GM21786 (cell line): ENCODE measurements at regions not wholly inside any gene's neighbourhood (a gene's known extent, or its start where the extent isn't known, plus 50 kb on each side); places are given as distances from the start of the nearest gene placed in this dataset.
"Not testable (repeated sequence)": the region's sequence is repeated elsewhere in the genome, so short reads cannot be mapped to it uniquely, and the experiment has no call there.

Experiments used
- ATAC-seq: cut with Tn5 transposase; IDR thresholded peaks from one replicate; pipeline ENCODE4 v1.9.1; 2021; ENCODE audit not compliant: unreplicated experiment

- ATAC-seq: no peak
These were observed 313.8 kb upstream of the ADARB2 start for GRCh38 chr10:2051108-2051507.

GRCh38 chr10:2049560-2049959, 312.2 kb upstream of the ADARB2 start:
- no peak for ATAC-seq

GRCh38 chr10:2048337-2048973, 311.1 kb upstream of the ADARB2 start:
- ATAC-seq: no peak

- no peak for ATAC-seq
These were observed 310.4 kb upstream of the ADARB2 start for GRCh38 chr10:2047679-2048078.

- no peak for ATAC-seq
These were observed 306.1 kb upstream of the ADARB2 start for GRCh38 chr10:2043379-2043778.

GRCh38 chr10:2038036-2038435, 300.7 kb upstream of the ADARB2 start:
- ATAC-seq: no peak

GRCh38 chr10:2037246-2037645, 299.9 kb upstream of the ADARB2 start:
- ATAC-seq: no peak

GRCh38 chr10:2036209-2036608, 298.9 kb upstream of the ADARB2 start:
- no peak for ATAC-seq

- ATAC-seq: no peak
These were observed 292.7 kb upstream of the ADARB2 start for GRCh38 chr10:2030046-2030445.

GRCh38 chr10:2026936-2027335, 289.6 kb upstream of the ADARB2 start:
- no peak for ATAC-seq

GRCh38 chr10:2024750-2025149, 287.4 kb upstream of the ADARB2 start:
- not testable (repeated sequence) for ATAC-seq

- no peak for ATAC-seq
These were observed 286.4 kb upstream of the ADARB2 start for GRCh38 chr10:2023687-2024086.

- no peak for ATAC-seq
These were observed 285.1 kb upstream of the ADARB2 start for GRCh38 chr10:2022401-2022800.

- no peak for ATAC-seq
These were observed 283.5 kb upstream of the ADARB2 start for GRCh38 chr10:2020836-2021235.

- no peak for ATAC-seq
These were observed 282.5 kb upstream of the ADARB2 start for GRCh38 chr10:2019803-2020202.

- no peak for ATAC-seq
These were observed 282.0 kb upstream of the ADARB2 start for GRCh38 chr10:2019281-2019680.

GRCh38 chr10:2014541-2014940, 277.2 kb upstream of the ADARB2 start:
- ATAC-seq: no peak

GRCh38 chr10:2012209-2012608, 274.9 kb upstream of the ADARB2 start:
- ATAC-seq: no peak

- no peak for ATAC-seq
These were observed 273.9 kb upstream of the ADARB2 start for GRCh38 chr10:2011106-2011716.

- no peak for ATAC-seq
These were observed 268.2 kb upstream of the ADARB2 start for GRCh38 chr10:2005546-2005945.

- ATAC-seq: no peak
These were observed 255.6 kb upstream of the ADARB2 start for GRCh38 chr10:1992930-1993329.

GRCh38 chr10:1989090-1989489, 251.8 kb upstream of the ADARB2 start:
- ATAC-seq: no peak

GRCh38 chr10:1981976-1982375, 244.7 kb upstream of the ADARB2 start:
- ATAC-seq: no peak
